Loucy (cell line): ENCODE measurements at regions not wholly inside any gene's neighbourhood (a gene's known extent, or its start where the extent isn't known, plus 50 kb on each side); places are given as distances from the start of the nearest gene placed in this dataset.

Source experiments
- EZH2phosphoT487 ChIP-seq: fragments of 200-600 bp; IDR thresholded peaks from 2 replicates; pipeline ENCODE4 v1.6.1; 2018; ENCODE audit warnings: antibody characterized with exemption, mild to moderate bottlenecking, moderate library complexity, borderline replicate concordance
- TF ChIP-seq, protein P1 (sequence below): fragments of 200-600 bp; sonication (generic); conservative IDR thresholded peaks from 2 replicates; pipeline ENCODE4 v1.5.1; 2014; ENCODE audit warnings: mild to moderate bottlenecking, antibody characterized with exemption, low read length

GRCh38 chr5:28165096-28165495 is 1126.7 kb upstream of the CDH9 start:
- TF ChIP-seq, protein P1, sequence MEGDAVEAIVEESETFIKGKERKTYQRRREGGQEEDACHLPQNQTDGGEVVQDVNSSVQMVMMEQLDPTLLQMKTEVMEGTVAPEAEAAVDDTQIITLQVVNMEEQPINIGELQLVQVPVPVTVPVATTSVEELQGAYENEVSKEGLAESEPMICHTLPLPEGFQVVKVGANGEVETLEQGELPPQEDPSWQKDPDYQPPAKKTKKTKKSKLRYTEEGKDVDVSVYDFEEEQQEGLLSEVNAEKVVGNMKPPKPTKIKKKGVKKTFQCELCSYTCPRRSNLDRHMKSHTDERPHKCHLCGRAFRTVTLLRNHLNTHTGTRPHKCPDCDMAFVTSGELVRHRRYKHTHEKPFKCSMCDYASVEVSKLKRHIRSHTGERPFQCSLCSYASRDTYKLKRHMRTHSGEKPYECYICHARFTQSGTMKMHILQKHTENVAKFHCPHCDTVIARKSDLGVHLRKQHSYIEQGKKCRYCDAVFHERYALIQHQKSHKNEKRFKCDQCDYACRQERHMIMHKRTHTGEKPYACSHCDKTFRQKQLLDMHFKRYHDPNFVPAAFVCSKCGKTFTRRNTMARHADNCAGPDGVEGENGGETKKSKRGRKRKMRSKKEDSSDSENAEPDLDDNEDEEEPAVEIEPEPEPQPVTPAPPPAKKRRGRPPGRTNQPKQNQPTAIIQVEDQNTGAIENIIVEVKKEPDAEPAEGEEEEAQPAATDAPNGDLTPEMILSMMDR: no peak
- TF ChIP-seq EZH2phosphoT487: no peak
